ENCODE measurements at regions not wholly inside any gene's neighbourhood (a gene's known extent, or its start where the extent isn't known, plus 50 kb on each side); places are given as distances from the start of the nearest gene placed in this dataset.

GRCh38 chr13:79155883-79156282, 250.2 kb downstream of the RBM26 start:
- TF ChIP-seq POLR2AphosphoS5 (IDR thresholded peaks at IDR 0.05) (no peak), CTCF (IDR thresholded peaks at IDR 0.05) (no peak), POLR2A (IDR thresholded peaks at IDR 0.05) (no peak)

Measured in gastroesophageal sphincter (tissue), 3 donors.